GM19099 (cell line): ENCODE measurements at regions not wholly inside any gene's neighbourhood (a gene's known extent, or its start where the extent isn't known, plus 50 kb on each side); places are given as distances from the start of the nearest gene placed in this dataset.

Source experiments
- POLR2A ChIP-seq: IDR thresholded peaks from 3 replicates; pipeline ENCODE4 v1.6.1; 2011; ENCODE audit warnings: low read depth; ENCODE audit not compliant: insufficient read length; ENCODE audit errors: extremely low read depth

GRCh38 chr2:12855508-12855907 lies 138.8 kb downstream of the TRIB2 start:
- TF ChIP-seq POLR2A = no peak

- TF ChIP-seq POLR2A = no peak
These were observed 140.3 kb downstream of the TRIB2 start for GRCh38 chr2:12856934-12857601.

GRCh38 chr2:12857891-12858290 lies 141.2 kb downstream of the TRIB2 start:
- no peak for TF ChIP-seq POLR2A

- TF ChIP-seq POLR2A = no peak
These were observed 142.1 kb downstream of the TRIB2 start for GRCh38 chr2:12858786-12859185.

- TF ChIP-seq POLR2A = no peak
These were observed 144.7 kb downstream of the TRIB2 start for GRCh38 chr2:12861344-12861930.

- no peak for TF ChIP-seq POLR2A
These were observed 145.8 kb downstream of the TRIB2 start for GRCh38 chr2:12862541-12862940.

- TF ChIP-seq POLR2A = no peak
These were observed 147.2 kb downstream of the TRIB2 start for GRCh38 chr2:12863937-12864336.

GRCh38 chr2:12867631-12868287 lies 151.0 kb downstream of the TRIB2 start:
- no peak for TF ChIP-seq POLR2A

- TF ChIP-seq POLR2A = no peak
These were observed 154.0 kb downstream of the TRIB2 start for GRCh38 chr2:12870692-12871091.

- no peak for TF ChIP-seq POLR2A
These were observed 155.1 kb downstream of the TRIB2 start for GRCh38 chr2:12871694-12872315.

- no peak for TF ChIP-seq POLR2A
These were observed 161.0 kb downstream of the TRIB2 start for GRCh38 chr2:12877761-12878160.

GRCh38 chr2:12879649-12880048 lies 162.9 kb downstream of the TRIB2 start:
- no peak for TF ChIP-seq POLR2A

- no peak for TF ChIP-seq POLR2A
These were observed 165.2 kb downstream of the TRIB2 start for GRCh38 chr2:12881952-12882351.

GRCh38 chr2:12882393-12882792 lies 165.7 kb downstream of the TRIB2 start:
- no peak for TF ChIP-seq POLR2A

- no peak for TF ChIP-seq POLR2A
These were observed 167.2 kb downstream of the TRIB2 start for GRCh38 chr2:12883906-12884305.
